Heart left ventricle (tissue), 13 donors: ENCODE measurements at regions not wholly inside any gene's neighbourhood (a gene's known extent, or its start where the extent isn't known, plus 50 kb on each side); places are given as distances from the start of the nearest gene placed in this dataset.

Experiments used
- POLR2A ChIP-seq, 2 donors: fragments of 450-650 bp; IDR thresholded peaks; one replicate each; pipeline ENCODE4 v1.6.1; 2017; ENCODE audit warnings: antibody characterized with exemption in 2 of 2, mild to moderate bottlenecking in 2 of 2, moderate library complexity in 2 of 2
- TF ChIP-seq, protein P1 (sequence below), 12 donors: fragments of 200-600 bp; sonication (generic) in 4 of 12; IDR thresholded peaks; one replicate each; pipeline versions ENCODE4 v1.5.0 to v1.8.0; 2018 to 2022; ENCODE audit warnings: antibody characterized with exemption in 12 of 12, mild to moderate bottlenecking in 5 of 12
- donor health status: ischemic (EF 13 %, LVEDD 7.1; RV severe dilation, severe dysfunction).
- donor health status: DM: no; HTN: yes; CAD: no.
- donor health status: DM: no; HTN: no; CAD: no.
- donor health status: ischemic (EF 25% LVEDD 6.9; RV normal size, moderate dysfunction).
- donor health status: ischemic (EF 25% LVEDD 5.7; RV mildly dilated, moderate dysfunction).
- donor health status: ischemic (EF 35%, LVEDD 5.7; RV mildly dilated, moderate dysfunction).
- donor health status: nonischemic (EF 11% LVEDD 7.7; RV severe dilation, severe dysfunction).
- donor health status: DM: yes; HTN: yes; CAD: no.
- donor health status: PGD.
- donor health status: ischemic (EF 29% LVEDD 5.4; RV normal size, mild dysfunction).
- donor health status: nonischemic (EF 23%, LVEDD 6.1; RV moderate dilation, normal function).

DNA sequence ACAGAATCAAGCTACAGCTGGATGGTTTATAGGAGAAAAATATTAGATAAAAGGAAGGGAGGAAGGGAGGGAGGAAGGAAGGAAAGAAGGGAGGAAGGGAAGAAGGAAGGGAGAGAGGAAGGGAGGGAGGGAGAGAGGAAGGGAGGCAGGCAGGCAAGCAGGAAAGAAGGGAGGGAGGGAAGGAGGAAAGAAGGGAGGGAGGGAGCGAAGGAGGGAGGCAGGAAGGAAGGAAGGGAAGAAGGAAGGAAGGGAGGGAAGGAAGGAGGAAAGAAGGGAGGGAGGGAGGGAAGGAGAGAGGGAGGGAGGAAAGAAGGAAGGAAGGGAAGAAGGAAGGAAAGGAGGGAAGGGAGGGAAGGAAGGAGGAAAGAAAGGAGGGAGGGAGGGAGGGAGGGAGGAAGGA lies 77.9 kb upstream of the C1QTNF7 start:
- no peak for TF ChIP-seq POLR2A (IDR thresholded peaks at IDR 0.05)
- TF ChIP-seq, protein P1, sequence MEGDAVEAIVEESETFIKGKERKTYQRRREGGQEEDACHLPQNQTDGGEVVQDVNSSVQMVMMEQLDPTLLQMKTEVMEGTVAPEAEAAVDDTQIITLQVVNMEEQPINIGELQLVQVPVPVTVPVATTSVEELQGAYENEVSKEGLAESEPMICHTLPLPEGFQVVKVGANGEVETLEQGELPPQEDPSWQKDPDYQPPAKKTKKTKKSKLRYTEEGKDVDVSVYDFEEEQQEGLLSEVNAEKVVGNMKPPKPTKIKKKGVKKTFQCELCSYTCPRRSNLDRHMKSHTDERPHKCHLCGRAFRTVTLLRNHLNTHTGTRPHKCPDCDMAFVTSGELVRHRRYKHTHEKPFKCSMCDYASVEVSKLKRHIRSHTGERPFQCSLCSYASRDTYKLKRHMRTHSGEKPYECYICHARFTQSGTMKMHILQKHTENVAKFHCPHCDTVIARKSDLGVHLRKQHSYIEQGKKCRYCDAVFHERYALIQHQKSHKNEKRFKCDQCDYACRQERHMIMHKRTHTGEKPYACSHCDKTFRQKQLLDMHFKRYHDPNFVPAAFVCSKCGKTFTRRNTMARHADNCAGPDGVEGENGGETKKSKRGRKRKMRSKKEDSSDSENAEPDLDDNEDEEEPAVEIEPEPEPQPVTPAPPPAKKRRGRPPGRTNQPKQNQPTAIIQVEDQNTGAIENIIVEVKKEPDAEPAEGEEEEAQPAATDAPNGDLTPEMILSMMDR (IDR thresholded peaks at IDR 0.05): no peak
